BJ (cell line): ENCODE measurements at regions not wholly inside any gene's neighbourhood (a gene's known extent, or its start where the extent isn't known, plus 50 kb on each side); places are given as distances from the start of the nearest gene placed in this dataset.
"Not testable (repeated sequence)": the region's sequence is repeated elsewhere in the genome, so short reads cannot be mapped to it uniquely, and the experiment has no call there.

Source experiments
- CTCF ChIA-PET: fragments of 350-600 bp; formaldehyde crosslinking; extraction: SDS; loops from one replicate; lab custom pipeline; 2021; ENCODE audit warnings: antibody characterized with exemption, inconsistent platforms; lab: Yijun Ruan, JAX
- POLR2A ChIA-PET: fragments of 300-600 bp; sonication (Branson Sonifier 250); formaldehyde crosslinking; extraction: SDS; loops from one replicate; lab custom pipeline; 2021; ENCODE audit warnings: antibody characterized with exemption; lab: Charles Lee
- DNase-seq: peaks from one replicate; pipeline ENCODE4 v3.0.0-alpha.2; 2011; ENCODE audit warnings: low read depth
- H3K27me3 ChIP-seq: 2 replicates; pipeline ENCODE4 v1.6.0; 2011; ENCODE audit warnings: low read length; ENCODE audit not compliant: control insufficient read depth, insufficient read depth
- H3K36me3 ChIP-seq: 2 replicates; pipeline ENCODE4 v1.5.1; 2011; ENCODE audit warnings: low read length; ENCODE audit not compliant: control insufficient read depth, insufficient read depth
- H3K4me3 ChIP-seq: 2 replicates; pipeline ENCODE4 v1.5.1; 2011; ENCODE audit warnings: low read depth, mild to moderate bottlenecking, control low read depth, low read length
- CTCF ChIP-seq: IDR thresholded peaks from 2 replicates; pipeline ENCODE4 v1.5.1; 2011; ENCODE audit warnings: low read depth, mild to moderate bottlenecking, control low read depth, inconsistent platforms, low read length, moderate library complexity; ENCODE audit not compliant: insufficient read depth

GRCh38 chr5:116872486-116872885 lies 297.9 kb upstream of the SEMA6A start:
- no peaks in the 10 kb centered on the region for H3K36me3 ChIP-seq
- no peaks in the 10 kb centered on the region for H3K27me3 ChIP-seq
- POLR2A ChIA-PET: no interaction called here
- CTCF ChIA-PET: no interaction called here
- TF ChIP-seq CTCF: no peak
- H3K4me3 ChIP-seq: no peak overlapping the region
- no peak for DNase-seq

- POLR2A ChIA-PET, H3K27me3 ChIP-seq, DNase-seq, H3K36me3 ChIP-seq, CTCF ChIA-PET, H3K4me3 ChIP-seq: not testable (repeated sequence)
These were observed 293.2 kb upstream of the SEMA6A start for GRCh38 chr5:116867825-116868224.

GRCh38 chr5:116865651-116866050 lies 291.0 kb upstream of the SEMA6A start:
- DNase-seq: no peak
- no peaks in the 10 kb centered on the region for H3K36me3 ChIP-seq
- CTCF ChIA-PET: no interaction called here
- no peak overlapping the region for H3K4me3 ChIP-seq
- TF ChIP-seq CTCF: no peak
- POLR2A ChIA-PET: no interaction called here
- H3K27me3 ChIP-seq: no peaks in the 10 kb centered on the region

- ChIA-PET CTCF (no interaction called here), POLR2A (interaction anchor here (0.6 kb wide), 1 partner anchor 151 kb away, joined by 3 read pairs; no protein-coding TSS in a partner anchor)
- no peaks in the 10 kb centered on the region for H3K36me3 ChIP-seq
- no peak for TF ChIP-seq CTCF
- no peak overlapping the region for H3K4me3 ChIP-seq
- DNase-seq: no peak
- no peaks in the 10 kb centered on the region for H3K27me3 ChIP-seq
These were observed 290.2 kb upstream of the SEMA6A start for GRCh38 chr5:116864838-116865190.

- DNase-seq: no peak
- POLR2A ChIA-PET: interaction anchor here (0.6 kb wide), 2 partner anchors 151 to 1389 kb away, joined by 3 read pairs; no protein-coding TSS in a partner anchor
- Histone ChIP-seq H3K36me3 (no peaks in the 10 kb centered on the region), H3K27me3 (no peaks in the 10 kb centered on the region), H3K4me3 (no peak overlapping the region)
- no peak for TF ChIP-seq CTCF
- CTCF ChIA-PET: no interaction called here
These were observed 289.7 kb upstream of the SEMA6A start for GRCh38 chr5:116864157-116864837.
